Thymus (tissue), 11 donors: ENCODE measurements at regions not wholly inside any gene's neighbourhood (a gene's known extent, or its start where the extent isn't known, plus 50 kb on each side); places are given as distances from the start of the nearest gene placed in this dataset.
"Not testable (repeated sequence)": the region's sequence is repeated elsewhere in the genome, so short reads cannot be mapped to it uniquely, and the experiment has no call there.

Experiments
- DNase-seq, 9 donors: peaks; one replicate each; pipeline ENCODE4 v3.0.0-alpha.2; 2013; ENCODE audit warnings: low spot score in 9 of 9, low read depth in 6 of 9, missing footprints in 1 of 9
- H3K27ac ChIP-seq, 2 donors: one replicate each; pipeline ENCODE4 v1.5.1; 2013; ENCODE audit warnings: control low read depth in 1 of 2, low read depth in 1 of 2, low read length in 1 of 2, mild to moderate bottlenecking in 1 of 2, moderate library complexity in 1 of 2
- H3K27me3 ChIP-seq, 2 donors: one replicate each; pipeline ENCODE4 v1.5.1; 2013; ENCODE audit warnings: low read length in 1 of 2; ENCODE audit not compliant: control insufficient read depth in 2 of 2, insufficient read depth in 1 of 2
- H3K36me3 ChIP-seq, 2 donors: one replicate each; pipeline ENCODE4 v1.5.1; 2013; ENCODE audit warnings: low read length in 1 of 2, mild to moderate bottlenecking in 1 of 2, moderate library complexity in 1 of 2; ENCODE audit not compliant: control insufficient read depth in 2 of 2, insufficient read depth in 2 of 2
- H3K4me1 ChIP-seq, 2 donors: one replicate each; pipeline ENCODE4 v1.5.1; 2013; ENCODE audit warnings: low read length in 2 of 2; ENCODE audit not compliant: control insufficient read depth in 2 of 2, insufficient read depth in 2 of 2
- H3K4me3 ChIP-seq, 2 donors: one replicate each; pipeline ENCODE4 v1.5.1; 2013; ENCODE audit warnings: low read length in 2 of 2, control low read depth in 1 of 2, mild to moderate bottlenecking in 1 of 2
- H3K9me3 ChIP-seq, 2 donors: one replicate each; pipeline ENCODE4 v1.5.1; 2013; ENCODE audit warnings: low read length in 1 of 2, mild to moderate bottlenecking in 1 of 2; ENCODE audit not compliant: control insufficient read depth in 2 of 2, insufficient read depth in 1 of 2
- WGBS: extraction: QIAGEN DNeasy Blood & Tissue Kit; methylation state at CpG from one replicate; pipeline ENCODE4 v1.1.7; 2013; 5-methylcytosine and 5-hydroxymethylcytosine counted together
- donor health status: healthy.

GRCh38 chr1:117740496-117740895, 134.6 kb downstream of the TENT5C start:
- Histone ChIP-seq H3K4me3 (no peak overlapping the region), H3K9me3 (no peaks in the 10 kb centered on the region), H3K27me3 (peaks cover 0 to 2% of the 10 kb centered on the region in 2 donors), H3K4me1 (no peaks in the 10 kb centered on the region), H3K36me3 (no peaks in the 10 kb centered on the region), H3K27ac (no peak overlapping the region)
- 94% methylated on average over 3 of the region's 3 CpGs for WGBS
- DNase-seq, result no peak

GRCh38 chr1:117746565-117746964, 140.7 kb downstream of the TENT5C start:
- DNase-seq, H3K4me1 ChIP-seq, H3K27ac ChIP-seq, H3K36me3 ChIP-seq, H3K27me3 ChIP-seq, H3K9me3 ChIP-seq, H3K4me3 ChIP-seq: not testable (repeated sequence)

GRCh38 chr1:117747605-117748004, 141.8 kb downstream of the TENT5C start:
- H3K36me3 ChIP-seq, result no peaks in the 10 kb centered on the region
- no peak overlapping the region for H3K4me3 ChIP-seq
- H3K27ac ChIP-seq, result no peak overlapping the region
- DNase-seq, result no peak
- peaks cover 0 to 2% of the 10 kb centered on the region in 2 donors for H3K27me3 ChIP-seq
- WGBS, result 95% methylated on average over 2 of the region's 2 CpGs
- H3K9me3 ChIP-seq, result peaks cover 0 to 7% of the 10 kb centered on the region in 2 donors
- H3K4me1 ChIP-seq, result no peaks in the 10 kb centered on the region

GRCh38 chr1:117751321-117751720, 145.5 kb downstream of the TENT5C start:
- 97% methylated on average over 2 of the region's 2 CpGs for WGBS
- DNase-seq, result no peak

GRCh38 chr1:117752661-117753060, 146.8 kb downstream of the TENT5C start:
- Histone ChIP-seq H3K4me3 (no peak overlapping the region), H3K4me1 (no peaks in the 10 kb centered on the region), H3K36me3 (no peaks in the 10 kb centered on the region), H3K9me3 (no peaks in the 10 kb centered on the region), H3K27me3 (peaks cover 0 to 14% of the 10 kb centered on the region in 2 donors), H3K27ac (no peak overlapping the region)
- DNase-seq, result no peak

More at GRCh38 chr1:117751321-117751720, 145.5 kb downstream of the TENT5C start:
- H3K36me3 ChIP-seq, result no peaks in the 10 kb centered on the region
- no peak overlapping the region for H3K27ac ChIP-seq
- H3K4me1 ChIP-seq, result no peaks in the 10 kb centered on the region
- H3K27me3 ChIP-seq, result peaks cover 0 to 11% of the 10 kb centered on the region in 2 donors
- H3K4me3 ChIP-seq, result no peak overlapping the region
- peaks cover 0 to 7% of the 10 kb centered on the region in 2 donors for H3K9me3 ChIP-seq

GRCh38 chr1:117753232-117753631, 147.4 kb downstream of the TENT5C start:
- DNase-seq, result no peak
- Histone ChIP-seq H3K4me1 (no peaks in the 10 kb centered on the region), H3K9me3 (no peaks in the 10 kb centered on the region), H3K27me3 (peaks cover 0 to 20% of the 10 kb centered on the region in 2 donors), H3K4me3 (no peak overlapping the region), H3K36me3 (no peaks in the 10 kb centered on the region), H3K27ac (no peak overlapping the region)
- 89% methylated on average over 3 of the region's 3 CpGs for WGBS

GRCh38 chr1:117753652-117754051, 147.8 kb downstream of the TENT5C start:
- no peaks in the 10 kb centered on the region for H3K4me1 ChIP-seq
- H3K9me3 ChIP-seq, result no peaks in the 10 kb centered on the region
- H3K4me3 ChIP-seq, result no peak overlapping the region
- H3K27me3 ChIP-seq, result peaks cover 0 to 24% of the 10 kb centered on the region in 2 donors
- no peak overlapping the region for H3K27ac ChIP-seq
- H3K36me3 ChIP-seq, result no peaks in the 10 kb centered on the region
- 57% methylated on average over 5 of the region's 5 CpGs for WGBS
- no peak for DNase-seq

- 23% methylated on average over 9 of the region's 9 CpGs for WGBS
- no peaks in the 10 kb centered on the region for H3K4me1 ChIP-seq
- peaks cover 0 to 25% of the 10 kb centered on the region in 2 donors for H3K27me3 ChIP-seq
- no peaks in the 10 kb centered on the region for H3K36me3 ChIP-seq
- H3K4me3 ChIP-seq, result no peak overlapping the region
- no peaks in the 10 kb centered on the region for H3K9me3 ChIP-seq
- no peak overlapping the region for H3K27ac ChIP-seq
- peak in 7 of 9 donors; percentile 8 to 52 (median 17) for DNase-seq
Measured at GRCh38 chr1:117754061-117754969, 148.5 kb downstream of the TENT5C start.

- H3K9me3 ChIP-seq, result no peaks in the 10 kb centered on the region
- no peaks in the 10 kb centered on the region for H3K4me1 ChIP-seq
- 92% methylated on average over 3 of the region's 3 CpGs for WGBS
- H3K36me3 ChIP-seq, result no peaks in the 10 kb centered on the region
- H3K4me3 ChIP-seq, result no peak overlapping the region
- H3K27ac ChIP-seq, result no peak overlapping the region
- H3K27me3 ChIP-seq, result peaks cover 0 to 23% of the 10 kb centered on the region in 2 donors
- no peak for DNase-seq
Measured at GRCh38 chr1:117757668-117758067, 151.8 kb downstream of the TENT5C start.
